Mucosa of descending colon (tissue), 3 donors: ENCODE measurements at regions not wholly inside any gene's neighbourhood (a gene's known extent, or its start where the extent isn't known, plus 50 kb on each side); places are given as distances from the start of the nearest gene placed in this dataset.

ENCODE experiments used
- ATAC-seq: fragments of 200-7000 bp; cut with Tn5 transposase; one replicate; pipeline ENCODE4 v1.9.1; 2020; ENCODE audit warnings: mild to moderate bottlenecking, moderate library complexity
- DNase-seq, 3 donors: peaks; one replicate each; pipeline ENCODE4 v3.0.0-alpha.2; 2020
- H3K36me3 ChIP-seq: fragments of 200-600 bp; one replicate; pipeline ENCODE4 v1.8.0; 2021; ENCODE audit warnings: low read depth, mild to moderate bottlenecking
- H3K4me1 ChIP-seq: fragments of 200-600 bp; one replicate; pipeline ENCODE4 v1.8.0; 2021; ENCODE audit warnings: low read depth, mild to moderate bottlenecking
- H3K4me3 ChIP-seq: fragments of 200-600 bp; one replicate; pipeline ENCODE4 v1.8.0; 2021; ENCODE audit warnings: mild to moderate bottlenecking
- H3K9me3 ChIP-seq: fragments of 200-600 bp; one replicate; pipeline ENCODE4 v1.8.0; 2021; ENCODE audit warnings: mild to moderate bottlenecking
- intact Hi-C, 2 donors: fragments of 100-400 bp; cut with DNase I in 1 of 2; cut with micrococcal nuclease in 1 of 2; formaldehyde crosslinking; loops; one replicate each; pipeline versions ENCODE4 v1.11.0 to v1.11.1; 2022; cut with DNase I, micrococcal nuclease
- TF ChIP-seq, protein P1 (sequence below): fragments of 200-600 bp; IDR thresholded peaks from one replicate; pipeline ENCODE4 v1.8.0; 2022; ENCODE audit warnings: antibody characterized with exemption, mild to moderate bottlenecking
- donor health status: DM: no; HTN: no; CAD: no; lungs with moderate emphysema.
- donor health status: DM: no; HTN: no; CAD: no.
- donor health status: DM: no; HTN: yes; CAD: no.

DNA sequence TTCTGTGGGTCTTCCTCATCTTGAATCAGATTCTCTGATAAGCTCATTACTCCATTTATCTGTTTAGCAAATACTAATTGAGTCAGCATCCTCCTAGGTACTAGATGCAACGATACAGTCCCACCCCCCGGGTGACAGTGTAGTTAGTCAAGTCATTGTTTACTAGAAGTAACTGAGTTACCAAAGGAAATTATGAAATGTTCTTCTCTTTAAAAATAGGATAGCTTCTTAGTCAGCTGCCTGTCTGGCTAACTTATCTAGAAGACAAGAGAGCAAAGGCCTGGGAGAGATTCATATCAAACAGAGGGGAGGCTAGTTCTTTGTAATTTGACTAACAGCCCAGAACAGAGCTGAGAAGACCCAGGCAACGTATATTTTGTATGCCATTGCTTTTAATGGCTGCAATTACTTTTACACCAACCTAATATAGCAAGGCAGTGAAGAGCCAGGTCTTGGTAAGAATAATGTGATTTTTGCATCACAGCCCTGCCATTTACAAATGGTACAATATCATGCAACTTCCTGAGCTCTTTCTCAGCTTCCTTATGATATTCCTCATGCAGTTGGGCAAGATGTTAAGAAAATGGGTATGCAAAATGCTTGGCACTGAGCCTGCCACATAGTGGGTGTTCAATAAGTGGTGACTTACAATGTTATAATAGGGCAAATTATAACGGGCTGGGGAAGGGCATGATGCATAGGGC lies 149.9 kb downstream of the CHIC2 start:
- intact Hi-C loops: no loop called here
- ATAC-seq: peak; percentile 16

DNA sequence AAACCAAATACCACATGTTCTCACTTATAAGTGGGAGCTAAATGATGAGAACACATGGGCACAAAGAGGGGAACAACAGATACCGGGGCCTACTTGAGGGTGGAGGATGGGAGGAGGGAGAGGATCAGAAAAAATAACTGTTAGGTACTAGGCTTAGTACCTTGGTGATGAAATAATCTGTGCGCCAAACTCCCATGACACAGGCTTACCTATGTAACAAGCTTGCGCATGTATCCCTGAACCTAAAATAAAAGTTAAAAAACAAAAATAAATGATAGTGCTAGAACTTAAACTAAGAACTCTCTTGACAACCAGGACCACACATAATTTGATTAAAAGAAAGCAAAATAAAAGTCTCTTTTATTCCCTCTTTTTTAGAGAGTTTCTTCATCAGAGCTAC lies 150.6 kb downstream of the CHIC2 start:
- H3K4me1 ChIP-seq: no peaks in the 10 kb centered on the region
- DNase-seq: no peak
- ATAC-seq: no peak
- H3K4me3 ChIP-seq: no peak overlapping the region
- TF ChIP-seq, protein P1, sequence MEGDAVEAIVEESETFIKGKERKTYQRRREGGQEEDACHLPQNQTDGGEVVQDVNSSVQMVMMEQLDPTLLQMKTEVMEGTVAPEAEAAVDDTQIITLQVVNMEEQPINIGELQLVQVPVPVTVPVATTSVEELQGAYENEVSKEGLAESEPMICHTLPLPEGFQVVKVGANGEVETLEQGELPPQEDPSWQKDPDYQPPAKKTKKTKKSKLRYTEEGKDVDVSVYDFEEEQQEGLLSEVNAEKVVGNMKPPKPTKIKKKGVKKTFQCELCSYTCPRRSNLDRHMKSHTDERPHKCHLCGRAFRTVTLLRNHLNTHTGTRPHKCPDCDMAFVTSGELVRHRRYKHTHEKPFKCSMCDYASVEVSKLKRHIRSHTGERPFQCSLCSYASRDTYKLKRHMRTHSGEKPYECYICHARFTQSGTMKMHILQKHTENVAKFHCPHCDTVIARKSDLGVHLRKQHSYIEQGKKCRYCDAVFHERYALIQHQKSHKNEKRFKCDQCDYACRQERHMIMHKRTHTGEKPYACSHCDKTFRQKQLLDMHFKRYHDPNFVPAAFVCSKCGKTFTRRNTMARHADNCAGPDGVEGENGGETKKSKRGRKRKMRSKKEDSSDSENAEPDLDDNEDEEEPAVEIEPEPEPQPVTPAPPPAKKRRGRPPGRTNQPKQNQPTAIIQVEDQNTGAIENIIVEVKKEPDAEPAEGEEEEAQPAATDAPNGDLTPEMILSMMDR: no peak
- intact Hi-C loops: no loop called here
- H3K9me3 ChIP-seq: no peaks in the 10 kb centered on the region
- H3K36me3 ChIP-seq: no peaks in the 10 kb centered on the region

More for the DNA sequence above, 149.9 kb downstream of the CHIC2 start:
- no peaks in the 10 kb centered on the region for H3K36me3 ChIP-seq
- no peaks in the 10 kb centered on the region for H3K9me3 ChIP-seq
- TF ChIP-seq, protein P1: no peak
- no peaks in the 10 kb centered on the region for H3K4me1 ChIP-seq
- no peak overlapping the region for H3K4me3 ChIP-seq
- DNase-seq: no peak

DNA sequence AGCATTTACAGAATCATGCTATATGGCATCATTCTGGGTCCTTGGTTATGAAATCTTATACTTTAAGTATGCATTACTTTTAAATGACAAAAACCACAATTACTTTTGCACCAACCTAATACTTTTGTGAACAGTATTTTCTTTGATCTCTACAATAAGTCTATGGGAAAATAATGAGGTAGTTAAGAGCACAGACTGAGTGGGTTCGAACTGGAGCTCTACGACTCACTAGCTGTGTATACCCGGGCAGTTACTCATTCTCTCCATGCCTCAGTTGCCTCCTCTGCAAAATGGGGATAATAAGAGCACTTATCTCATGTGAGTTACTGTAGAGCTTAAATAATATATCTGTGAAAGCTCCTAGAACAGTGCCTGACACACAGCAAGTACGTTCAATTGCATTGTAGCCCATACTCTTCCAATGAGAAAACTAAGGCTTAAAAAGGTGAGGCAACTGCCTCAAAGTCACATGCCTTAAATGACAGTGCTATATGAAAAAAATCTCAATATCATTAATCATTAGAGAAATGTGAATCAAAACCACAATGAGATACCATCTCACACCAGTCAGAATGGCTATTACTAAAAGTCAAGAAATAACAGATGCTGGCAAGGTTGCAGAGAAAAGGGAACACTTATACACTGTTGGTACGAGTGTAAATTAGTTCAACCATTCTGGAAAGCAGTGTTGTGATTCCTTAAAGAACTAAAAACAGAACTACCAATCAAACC lies 151.5 kb downstream of the CHIC2 start:
- DNase-seq (no peak), ATAC-seq (no peak)
- intact Hi-C loops: no loop called here
- Histone ChIP-seq H3K9me3 (no peaks in the 10 kb centered on the region), H3K36me3 (no peaks in the 10 kb centered on the region), H3K4me1 (no peaks in the 10 kb centered on the region), H3K4me3 (no peak overlapping the region)
- TF ChIP-seq, protein P1: no peak

DNA sequence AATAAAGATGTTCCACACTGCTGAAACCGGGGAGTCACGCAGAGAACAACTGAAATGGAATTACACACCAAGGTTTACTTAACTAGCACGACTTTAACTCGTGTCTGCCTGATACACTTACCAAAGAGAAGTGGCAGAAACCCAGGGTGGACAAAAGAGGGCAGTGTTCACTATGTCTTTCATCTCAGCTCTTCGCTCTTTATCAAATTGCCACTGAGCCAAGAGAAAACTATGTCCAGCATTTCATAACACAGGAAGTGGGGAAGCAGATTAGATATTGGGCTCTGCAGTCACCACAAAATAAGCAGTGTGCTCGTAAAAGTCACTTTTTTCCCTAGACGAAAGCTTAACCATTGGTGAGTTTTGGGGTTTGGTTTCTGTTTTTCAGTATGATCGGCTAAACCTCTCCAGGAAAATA lies 155.7 kb downstream of the CHIC2 start:
- DNase-seq (peak in 1 of 3 donors; percentile 38), ATAC-seq (peak; percentile 91)
- H3K4me3 ChIP-seq: no peak overlapping the region
- no peaks in the 10 kb centered on the region for H3K36me3 ChIP-seq
- intact Hi-C loops: loop anchor here in 1 of 2 donors (2.0 kb wide), 1 partner anchor 324 kb away; no protein-coding TSS in a partner anchor
- no peaks in the 10 kb centered on the region for H3K9me3 ChIP-seq
- TF ChIP-seq, protein P1: peak; percentile 33
- peaks cover 6% of the 10 kb centered on the region for H3K4me1 ChIP-seq

DNA sequence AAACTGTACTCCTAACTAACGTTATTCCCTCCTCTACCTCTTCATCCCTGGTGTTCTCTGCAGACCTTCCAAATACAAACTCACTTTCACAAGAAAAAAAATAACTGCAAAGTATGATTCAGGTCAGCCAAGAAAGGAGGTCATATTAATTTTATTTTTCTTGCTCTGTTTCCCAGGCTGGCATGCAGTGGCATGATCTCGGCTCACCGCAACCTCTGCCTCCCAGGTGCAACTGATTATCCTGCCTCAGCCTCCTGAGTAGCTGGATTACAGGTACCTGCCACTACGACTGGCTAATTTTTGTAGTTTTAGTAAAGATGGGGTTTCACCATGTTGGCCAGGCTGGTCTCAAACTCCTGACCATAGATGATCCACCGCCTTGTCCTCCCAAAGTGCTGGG lies 156.6 kb downstream of the CHIC2 start:
- intact Hi-C loops: loop anchor here in 1 of 2 donors (2.0 kb wide), 1 partner anchor 325 kb away; no protein-coding TSS in a partner anchor

More for the DNA sequence above, 156.6 kb downstream of the CHIC2 start:
- ATAC-seq (no peak), DNase-seq (no peak)
- H3K4me3 ChIP-seq: no peak overlapping the region
- H3K4me1 ChIP-seq: peaks cover 6% of the 10 kb centered on the region
- TF ChIP-seq, protein P1: no peak
- no peaks in the 10 kb centered on the region for H3K36me3 ChIP-seq
- no peaks in the 10 kb centered on the region for H3K9me3 ChIP-seq
